SK-N-MC (cell line): ENCODE measurements at regions not wholly inside any gene's neighbourhood (a gene's known extent, or its start where the extent isn't known, plus 50 kb on each side); places are given as distances from the start of the nearest gene placed in this dataset.

ENCODE experiments used
- DNase-seq: peaks from one replicate; pipeline ENCODE4 v3.0.0-alpha.2; 2011; ENCODE audit warnings: low read depth, low spot score
- H3K27ac ChIP-seq: fragments of 200-600 bp; sonication (generic); 2 replicates; pipeline ENCODE4 v1.5.1; 2016; ENCODE audit warnings: mixed run types
- H3K36me3 ChIP-seq: fragments of 200-600 bp; sonication (generic); 2 replicates; pipeline ENCODE4 v1.6.1; 2017; ENCODE audit warnings: antibody characterized with exemption, low read length, mixed read lengths; ENCODE audit not compliant: insufficient read depth
- H3K4me3 ChIP-seq: fragments of 200-600 bp; sonication (generic); 2 replicates; pipeline ENCODE4 v1.5.1; 2016
- H3K9ac ChIP-seq: fragments of 200-600 bp; sonication (generic); 2 replicates; pipeline ENCODE4 v1.8.0; 2017; ENCODE audit warnings: mixed run types, mixed read lengths; ENCODE audit not compliant: insufficient read length
- H3K9me3 ChIP-seq: fragments of 200-600 bp; sonication (generic); 2 replicates; pipeline ENCODE4 v1.6.1; 2017; ENCODE audit warnings: low read depth, mild to moderate bottlenecking, antibody characterized with exemption, low read length, moderate library complexity, mixed read lengths
- EZH2 ChIP-seq: fragments of 200-600 bp; sonication (generic); IDR thresholded peaks from one replicate; pipeline ENCODE4 v1.6.1; 2017; ENCODE audit warnings: antibody characterized with exemption
- FOXP2 ChIP-seq: optimal IDR thresholded peaks from 2 replicates; pipeline ENCODE3; 2011; ENCODE audit warnings: mild to moderate bottlenecking, moderate library complexity; ENCODE audit not compliant: insufficient read depth; ENCODE audit errors: extremely low read length, control extremely low read depth
- POLR2AphosphoS5 ChIP-seq: IDR thresholded peaks from 2 replicates; pipeline ENCODE4 v1.6.1; 2012; ENCODE audit warnings: mild to moderate bottlenecking, low read depth, low read length, borderline replicate concordance

- TF ChIP-seq EZH2 (no peak), FOXP2 (no peak), POLR2AphosphoS5 (no peak)
- no peak for DNase-seq
- H3K4me3 ChIP-seq: no peak overlapping the region
- H3K27ac ChIP-seq: no peak overlapping the region
- no peak overlapping the region for H3K9ac ChIP-seq
- H3K36me3 ChIP-seq: no peaks in the 10 kb centered on the region
- H3K9me3 ChIP-seq: no peaks in the 10 kb centered on the region
Observed at GRCh38 chr9:108167136-108167900, 677.7 kb upstream of the KLF4 start.

DNA sequence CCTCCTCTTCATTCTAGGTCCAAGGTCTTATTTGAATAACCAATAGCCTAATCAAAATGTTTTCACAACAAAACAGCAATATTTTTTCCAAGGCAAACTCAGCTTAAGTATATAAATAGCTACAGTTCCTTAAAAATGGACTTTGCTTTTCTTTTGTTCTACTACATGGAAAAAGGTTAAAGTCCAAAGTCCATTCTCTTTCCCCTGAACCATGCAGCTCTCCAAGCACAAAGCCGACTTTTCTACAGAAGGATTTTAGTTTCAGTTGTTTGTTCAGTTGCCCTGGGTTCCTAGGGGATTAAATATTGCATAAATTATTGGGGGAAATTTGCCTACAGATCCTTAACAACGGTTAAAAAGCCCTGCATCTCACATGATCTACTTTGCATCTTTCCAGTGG is 677.0 kb upstream of the KLF4 start:
- TF ChIP-seq POLR2AphosphoS5: no peak
- DNase-seq: no peak
- Histone ChIP-seq H3K27ac (no peak overlapping the region), H3K9me3 (no peaks in the 10 kb centered on the region), H3K4me3 (no peak overlapping the region), H3K36me3 (no peaks in the 10 kb centered on the region), H3K9ac (no peak overlapping the region)

- no peaks in the 10 kb centered on the region for H3K36me3 ChIP-seq
- no peaks in the 10 kb centered on the region for H3K9me3 ChIP-seq
- no peak overlapping the region for H3K9ac ChIP-seq
- H3K27ac ChIP-seq: no peak overlapping the region
- TF ChIP-seq EZH2 (no peak), FOXP2 (no peak), POLR2AphosphoS5 (no peak)
- DNase-seq: no peak
- H3K4me3 ChIP-seq: no peak overlapping the region
Observed at GRCh38 chr9:108163321-108164005, 673.9 kb upstream of the KLF4 start.

DNA sequence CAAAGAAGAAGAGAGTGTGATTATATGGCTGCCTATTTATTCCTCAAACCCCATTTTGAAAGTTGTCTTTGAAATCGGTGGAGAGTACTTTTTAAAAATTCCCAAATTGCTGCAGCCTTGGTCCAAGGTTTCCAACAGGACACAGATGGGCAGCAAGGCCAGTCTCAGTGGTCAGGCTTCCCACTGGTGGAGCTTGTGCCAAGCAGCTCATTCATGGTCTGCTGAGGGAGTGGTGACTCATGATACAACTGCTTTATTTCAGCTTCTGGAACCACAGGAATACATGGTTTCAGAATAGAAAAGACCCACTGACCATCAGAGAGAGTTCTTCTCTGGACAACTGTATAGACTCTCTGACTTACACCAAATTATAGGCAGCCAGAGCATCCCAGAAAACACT is 673.1 kb upstream of the KLF4 start:
- H3K9ac ChIP-seq: no peak overlapping the region
- no peak for DNase-seq
- TF ChIP-seq EZH2 (no peak), POLR2AphosphoS5 (no peak), FOXP2 (no peak)

DNA sequence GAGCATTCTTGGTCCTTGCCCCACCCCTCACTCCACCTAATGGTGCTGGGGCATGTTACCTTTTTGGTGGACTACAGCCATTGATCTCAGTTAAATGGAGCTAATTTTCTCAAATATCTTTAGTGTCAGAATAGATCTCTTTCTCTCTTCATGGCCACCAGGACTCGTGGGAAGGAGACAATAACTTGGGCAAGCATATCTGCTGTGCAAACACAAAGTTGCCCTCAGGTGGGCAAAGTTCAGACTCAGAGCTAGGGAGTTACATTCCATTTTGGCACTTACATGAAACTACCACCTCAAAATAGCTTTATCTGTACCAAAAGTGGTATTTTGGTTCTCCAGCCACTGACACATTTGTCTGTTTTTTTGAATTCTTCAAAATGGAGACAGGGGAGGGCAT is 671.9 kb upstream of the KLF4 start:
- H3K4me3 ChIP-seq: no peak overlapping the region
- H3K9ac ChIP-seq: no peak overlapping the region
- H3K36me3 ChIP-seq: no peaks in the 10 kb centered on the region
- no peak overlapping the region for H3K27ac ChIP-seq
- H3K9me3 ChIP-seq: no peaks in the 10 kb centered on the region
- no peak for TF ChIP-seq FOXP2
- TF ChIP-seq EZH2: no peak
- TF ChIP-seq POLR2AphosphoS5: no peak
- DNase-seq: no peak

More for the DNA sequence above, 673.1 kb upstream of the KLF4 start:
- Histone ChIP-seq H3K27ac (no peak overlapping the region), H3K4me3 (no peak overlapping the region), H3K9me3 (no peaks in the 10 kb centered on the region), H3K36me3 (no peaks in the 10 kb centered on the region)

DNA sequence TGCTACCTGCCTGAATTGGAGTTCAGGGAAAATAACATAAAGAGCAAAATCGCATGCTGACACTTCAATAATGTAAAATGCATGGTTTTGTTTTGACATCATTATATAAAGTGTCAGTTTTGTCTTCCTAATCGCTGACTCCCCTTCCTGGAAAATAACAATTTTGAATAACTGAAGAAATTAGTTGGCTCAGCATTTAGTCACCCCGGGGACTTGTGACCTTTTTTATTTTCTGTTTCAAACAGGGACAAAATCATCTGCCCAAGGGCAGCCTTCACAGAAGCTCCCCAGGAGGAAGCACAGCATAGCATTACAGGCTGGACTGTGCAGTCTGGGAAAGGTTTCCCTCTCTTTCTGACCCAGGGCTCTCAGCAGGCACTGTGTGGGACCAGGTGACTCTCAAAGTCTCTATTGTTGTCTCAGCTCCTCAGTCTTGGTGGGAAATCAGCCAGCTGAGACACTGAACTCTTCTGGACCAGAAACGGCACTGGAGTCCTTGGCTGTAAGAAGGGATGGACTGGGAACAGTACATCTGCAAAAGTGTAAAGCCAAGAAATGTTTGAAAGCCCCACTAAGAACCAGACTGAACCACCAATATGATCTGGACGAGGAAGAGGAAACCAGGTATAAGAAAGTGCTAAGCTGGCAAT is 671.3 kb upstream of the KLF4 start:
- Histone ChIP-seq H3K4me3 (no peak overlapping the region), H3K9ac (no peak overlapping the region), H3K9me3 (no peaks in the 10 kb centered on the region), H3K27ac (no peak overlapping the region), H3K36me3 (no peaks in the 10 kb centered on the region)
- DNase-seq: no peak
- TF ChIP-seq POLR2AphosphoS5 (no peak), FOXP2 (no peak), EZH2 (no peak)

DNA sequence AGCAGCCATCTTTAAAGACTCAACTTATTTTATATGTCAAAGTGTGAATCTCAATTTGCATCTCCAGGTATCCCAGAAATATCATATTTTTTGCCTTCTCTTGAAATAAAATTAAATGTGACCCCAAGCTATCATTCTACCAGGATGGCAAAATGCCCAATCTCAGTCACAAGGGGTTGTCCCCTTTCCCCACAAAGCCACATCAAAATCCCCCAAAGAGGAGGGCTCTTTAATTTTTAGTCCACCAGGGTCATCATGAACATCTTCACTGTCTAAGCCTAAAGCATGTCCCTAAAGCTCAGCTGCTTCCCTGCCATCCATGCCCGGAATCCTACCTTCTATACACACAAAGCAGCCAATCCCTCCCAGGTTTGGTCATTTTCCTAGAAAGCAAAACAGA is 670.5 kb upstream of the KLF4 start:
- H3K4me3 ChIP-seq: no peak overlapping the region
- DNase-seq: no peak
- no peaks in the 10 kb centered on the region for H3K9me3 ChIP-seq
- no peak overlapping the region for H3K27ac ChIP-seq
- no peaks in the 10 kb centered on the region for H3K36me3 ChIP-seq
- no peak for TF ChIP-seq FOXP2
- no peak for TF ChIP-seq EZH2
- no peak overlapping the region for H3K9ac ChIP-seq

DNA sequence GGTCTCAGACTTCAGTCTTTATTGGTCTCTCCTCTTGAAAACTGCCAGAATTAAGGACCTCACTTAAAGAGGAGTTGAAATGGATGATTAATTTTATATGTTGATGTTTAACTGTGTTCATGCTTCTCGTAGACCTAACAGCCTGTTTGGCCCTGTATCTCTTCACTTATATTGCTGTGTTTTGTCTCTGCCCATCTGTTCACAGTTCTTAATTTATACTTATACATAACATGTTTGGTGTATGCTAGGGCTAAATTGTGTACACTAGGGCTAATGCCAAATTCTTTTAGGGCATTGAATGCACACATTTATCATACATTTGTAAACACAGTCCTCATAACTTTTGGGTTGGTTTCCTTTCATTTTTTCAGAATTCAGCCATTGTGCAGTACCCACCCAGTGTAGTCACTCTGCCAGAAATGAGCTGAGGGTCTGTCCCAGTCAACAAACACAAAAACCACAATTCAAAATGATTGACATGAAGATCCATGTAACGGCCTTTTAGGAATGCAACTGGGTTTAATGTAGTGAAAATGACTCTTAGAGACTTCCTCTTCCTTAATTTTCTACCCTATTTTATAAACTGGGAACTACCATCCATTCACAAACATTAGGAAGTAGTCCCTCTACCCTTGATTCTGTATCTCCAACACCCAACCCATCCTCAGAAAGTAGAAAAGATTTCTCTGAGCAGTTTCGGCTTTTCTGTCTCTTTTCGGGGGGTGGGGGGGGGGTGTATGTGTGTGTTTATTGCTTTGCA is 668.8 kb upstream of the KLF4 start:
- TF ChIP-seq EZH2 (no peak), FOXP2 (no peak), POLR2AphosphoS5 (no peak)
- H3K36me3 ChIP-seq: no peaks in the 10 kb centered on the region
- H3K27ac ChIP-seq: no peak overlapping the region
- H3K9ac ChIP-seq: no peak overlapping the region
- no peaks in the 10 kb centered on the region for H3K9me3 ChIP-seq
- no peak for DNase-seq
- no peak overlapping the region for H3K4me3 ChIP-seq
